Transverse colon (tissue), 4 donors: ENCODE measurements at regions not wholly inside any gene's neighbourhood (a gene's known extent, or its start where the extent isn't known, plus 50 kb on each side); places are given as distances from the start of the nearest gene placed in this dataset.

ENCODE experiments used
- EP300 ChIP-seq: sonication (generic); formaldehyde crosslinking; IDR thresholded peaks from one replicate; pipeline ENCODE4 v1.6.1; 2017; ENCODE audit warnings: antibody characterized with exemption, low read depth
- POLR2A ChIP-seq: fragments of 450-650 bp; IDR thresholded peaks from one replicate; pipeline ENCODE4 v1.6.1; 2016; ENCODE audit warnings: antibody characterized with exemption, mild to moderate bottlenecking, moderate library complexity
- POLR2AphosphoS5 ChIP-seq, 3 donors: sonication (generic); formaldehyde crosslinking; IDR thresholded peaks; one replicate each; pipeline ENCODE4 v1.6.1; 2016; ENCODE audit warnings: antibody characterized with exemption in 3 of 3
- TF ChIP-seq, protein P1 (sequence below), 5 experiments: fragments of 200-600 bp in 3 of 5; fragments of 450-650 bp in 2 of 5; sonication (generic) in 3 of 5; IDR thresholded peaks; 1 replicate in 2 of 5; 2 replicates in 3 of 5; pipeline ENCODE4 v1.5.1; 2016 to 2017; ENCODE audit warnings: antibody characterized with exemption in 5 of 5, inconsistent platforms in 3 of 5, mild to moderate bottlenecking in 2 of 5, moderate library complexity in 1 of 5

DNA sequence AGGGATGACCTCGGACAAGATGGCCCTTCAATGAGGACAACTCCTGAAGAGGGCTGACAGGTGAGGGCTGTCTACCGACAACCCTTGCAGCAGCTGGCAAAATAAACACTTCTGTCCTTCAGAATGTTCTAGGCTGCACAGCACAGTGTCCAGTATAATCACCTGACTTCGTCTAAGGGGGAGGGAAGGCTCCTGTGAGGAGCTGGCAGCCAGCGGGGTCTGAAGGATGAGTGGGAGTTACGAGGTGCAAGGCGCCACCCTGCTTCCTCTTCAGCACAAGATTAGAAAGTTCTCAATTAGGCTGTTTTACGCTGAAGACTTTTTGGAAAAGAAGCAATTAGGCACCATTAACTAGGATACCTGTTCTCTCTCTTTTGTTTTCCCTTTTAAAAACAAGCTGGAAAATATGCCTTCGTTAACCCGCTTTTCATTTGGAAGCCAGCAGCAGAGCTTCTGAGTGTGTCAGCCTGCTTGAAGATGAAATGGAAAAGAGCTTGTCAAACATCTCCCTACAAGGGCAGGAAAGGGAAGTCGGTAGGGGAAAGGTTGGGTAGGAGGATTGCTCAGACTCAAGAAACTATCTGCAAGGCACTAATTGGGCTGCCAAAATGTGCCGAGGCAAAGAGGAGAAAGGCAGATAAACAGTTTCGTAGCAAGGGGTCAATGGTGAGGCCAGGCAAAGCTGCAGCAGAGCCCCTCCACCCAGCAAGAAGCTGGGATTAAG lies 592.2 kb upstream of the CADM1 start:
- TF ChIP-seq, protein P1, sequence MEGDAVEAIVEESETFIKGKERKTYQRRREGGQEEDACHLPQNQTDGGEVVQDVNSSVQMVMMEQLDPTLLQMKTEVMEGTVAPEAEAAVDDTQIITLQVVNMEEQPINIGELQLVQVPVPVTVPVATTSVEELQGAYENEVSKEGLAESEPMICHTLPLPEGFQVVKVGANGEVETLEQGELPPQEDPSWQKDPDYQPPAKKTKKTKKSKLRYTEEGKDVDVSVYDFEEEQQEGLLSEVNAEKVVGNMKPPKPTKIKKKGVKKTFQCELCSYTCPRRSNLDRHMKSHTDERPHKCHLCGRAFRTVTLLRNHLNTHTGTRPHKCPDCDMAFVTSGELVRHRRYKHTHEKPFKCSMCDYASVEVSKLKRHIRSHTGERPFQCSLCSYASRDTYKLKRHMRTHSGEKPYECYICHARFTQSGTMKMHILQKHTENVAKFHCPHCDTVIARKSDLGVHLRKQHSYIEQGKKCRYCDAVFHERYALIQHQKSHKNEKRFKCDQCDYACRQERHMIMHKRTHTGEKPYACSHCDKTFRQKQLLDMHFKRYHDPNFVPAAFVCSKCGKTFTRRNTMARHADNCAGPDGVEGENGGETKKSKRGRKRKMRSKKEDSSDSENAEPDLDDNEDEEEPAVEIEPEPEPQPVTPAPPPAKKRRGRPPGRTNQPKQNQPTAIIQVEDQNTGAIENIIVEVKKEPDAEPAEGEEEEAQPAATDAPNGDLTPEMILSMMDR (IDR thresholded peaks at IDR 0.05): no peak
- TF ChIP-seq EP300 (no peak), POLR2AphosphoS5 (IDR thresholded peaks at IDR 0.05) (no peak), POLR2A (no peak)
